ENCODE measurements at regions not wholly inside any gene's neighbourhood (a gene's known extent, or its start where the extent isn't known, plus 50 kb on each side); places are given as distances from the start of the nearest gene placed in this dataset.

DNA sequence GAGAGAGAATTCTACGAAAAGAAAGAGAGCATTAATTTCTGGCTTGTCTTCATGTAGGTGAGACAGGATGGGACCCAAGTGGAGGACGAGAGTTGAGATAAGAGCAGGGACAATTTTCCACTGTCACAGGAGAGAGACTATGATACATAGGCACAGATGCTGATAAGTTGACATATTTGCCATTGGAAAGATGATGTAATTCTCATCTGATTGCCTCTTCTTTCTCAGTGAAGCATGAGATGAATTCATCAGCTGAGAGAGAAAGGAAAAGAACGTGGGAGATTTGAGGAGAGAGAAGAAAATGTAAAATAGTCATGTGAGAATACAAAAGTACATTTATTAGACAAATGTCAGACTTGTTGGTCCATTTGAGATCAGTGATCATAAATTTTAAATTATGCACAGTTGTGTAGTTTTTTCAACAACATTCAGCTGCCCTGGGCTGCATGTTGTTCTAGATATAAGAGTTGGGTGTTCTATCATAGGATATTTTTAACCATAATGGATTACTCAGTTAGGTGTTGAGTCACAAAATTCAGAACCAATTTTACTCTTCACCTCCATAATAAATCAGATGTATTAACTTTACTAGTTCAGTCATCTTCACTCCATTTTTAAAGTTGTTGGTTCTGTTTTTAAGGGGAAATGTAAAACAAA, 222.9 kb downstream of the DPY19L2 start:
- no TSS peak for BruUV-seq (replicated peaks)
- no peak for FAIRE-seq
- ChIA-PET POLR2A (no interaction called here), CTCF (no interaction called here)
- Histone ChIP-seq H2AFZ (ENCODE audit: low read depth, low read length) (no peak overlapping the region), H3K27ac (ENCODE audit: insufficient read depth, low read depth, low read length) (no peak overlapping the region), H3K9me1 (replicated peaks; ENCODE audit: control insufficient read depth, extremely low read depth, insufficient read depth, low read length) (no peaks in the 10 kb centered on the region), H4K20me1 (replicated peaks; ENCODE audit: control insufficient read depth, extremely low read depth, insufficient read depth, low read length) (no peaks in the 10 kb centered on the region), H3K79me2 (ENCODE audit: control insufficient read depth, insufficient read depth, low read length) (no peaks in the 10 kb centered on the region), H3K4me3 (replicated peaks in 1 of 3; ENCODE audit: insufficient read depth in 1 of 3, low read depth in 1 of 3, low read length in 3 of 3) (no peak overlapping the region), H3K9me3 (replicated peaks; ENCODE audit: control insufficient read depth, insufficient read depth, low read length) (no peaks in the 10 kb centered on the region), H3K4me2 (ENCODE audit: insufficient read depth, low read length) (no peak overlapping the region), H3K27me3 (ENCODE audit: control insufficient read depth in 2 of 2, insufficient read depth in 2 of 2, low read length in 2 of 2) (peaks cover 0 to 2% of the 10 kb centered on the region in 2 experiments), H3K4me1 (ENCODE audit: control insufficient read depth, extremely low read depth, insufficient read depth, low read length) (no peaks in the 10 kb centered on the region), H3K9ac (replicated peaks; ENCODE audit: extremely low read depth, insufficient read depth, low read length) (no peak overlapping the region), H3K36me3 (ENCODE audit: control insufficient read depth in 2 of 2, extremely low read depth in 1 of 2, insufficient read depth in 2 of 2, low read length in 2 of 2) (no peaks in the 10 kb centered on the region)
- intact Hi-C loops (cut with micrococcal nuclease), result no loop called here
- dilution Hi-C loops (cut with MboI; ENCODE audit: extremely low pct_ligation_motif_present, low sequenced_read_pairs), result no loop called here
- no peak for DNase-seq (ENCODE audit: low read depth, low spot score)
- TF ChIP-seq JUN (IDR thresholded peaks at IDR 0.05; ENCODE audit: borderline replicate concordance, insufficient read depth, insufficient read length, low read depth) (no peak), POLR2A (IDR thresholded peaks at IDR 0.05; ENCODE audit: low read depth, low read length) (no peak), MYC (IDR thresholded peaks at IDR 0.05; ENCODE audit: low read depth, low read length) (no peak), POLR2AphosphoS5 (IDR thresholded peaks at IDR 0.05; ENCODE audit: insufficient read depth, low read depth, low read length) (no peak), GATA2 (IDR thresholded peaks at IDR 0.05; ENCODE audit: insufficient read depth, insufficient read length, low read depth, low read length) (no peak), FOS (IDR thresholded peaks at IDR 0.05; ENCODE audit: borderline replicate concordance, insufficient read depth, low read length) (no peak), EZH2 (IDR thresholded peaks at IDR 0.05; ENCODE audit: borderline replicate concordance, low read depth, low read length, severe bottlenecking) (no peak)
- TF ChIP-seq, protein P1, sequence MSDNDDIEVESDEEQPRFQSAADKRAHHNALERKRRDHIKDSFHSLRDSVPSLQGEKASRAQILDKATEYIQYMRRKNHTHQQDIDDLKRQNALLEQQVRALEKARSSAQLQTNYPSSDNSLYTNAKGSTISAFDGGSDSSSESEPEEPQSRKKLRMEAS (IDR thresholded peaks at IDR 0.05; ENCODE audit: insufficient read depth, insufficient read length), result no peak
- TF ChIP-seq, protein P2, sequence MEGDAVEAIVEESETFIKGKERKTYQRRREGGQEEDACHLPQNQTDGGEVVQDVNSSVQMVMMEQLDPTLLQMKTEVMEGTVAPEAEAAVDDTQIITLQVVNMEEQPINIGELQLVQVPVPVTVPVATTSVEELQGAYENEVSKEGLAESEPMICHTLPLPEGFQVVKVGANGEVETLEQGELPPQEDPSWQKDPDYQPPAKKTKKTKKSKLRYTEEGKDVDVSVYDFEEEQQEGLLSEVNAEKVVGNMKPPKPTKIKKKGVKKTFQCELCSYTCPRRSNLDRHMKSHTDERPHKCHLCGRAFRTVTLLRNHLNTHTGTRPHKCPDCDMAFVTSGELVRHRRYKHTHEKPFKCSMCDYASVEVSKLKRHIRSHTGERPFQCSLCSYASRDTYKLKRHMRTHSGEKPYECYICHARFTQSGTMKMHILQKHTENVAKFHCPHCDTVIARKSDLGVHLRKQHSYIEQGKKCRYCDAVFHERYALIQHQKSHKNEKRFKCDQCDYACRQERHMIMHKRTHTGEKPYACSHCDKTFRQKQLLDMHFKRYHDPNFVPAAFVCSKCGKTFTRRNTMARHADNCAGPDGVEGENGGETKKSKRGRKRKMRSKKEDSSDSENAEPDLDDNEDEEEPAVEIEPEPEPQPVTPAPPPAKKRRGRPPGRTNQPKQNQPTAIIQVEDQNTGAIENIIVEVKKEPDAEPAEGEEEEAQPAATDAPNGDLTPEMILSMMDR (IDR thresholded peaks at IDR 0.05; ENCODE audit: extremely low read depth in 1 of 2, insufficient read depth in 1 of 2, low read depth in 1 of 2, low read length in 2 of 2), result no peak

Data from endothelial cell of umbilical vein (primary cell).